Upper lobe of left lung (tissue), 6 donors: ENCODE measurements at regions not wholly inside any gene's neighbourhood (a gene's known extent, or its start where the extent isn't known, plus 50 kb on each side); places are given as distances from the start of the nearest gene placed in this dataset.

Experiments used
- ATAC-seq, 2 donors: fragments of 200-7000 bp; cut with Tn5 transposase; one replicate each; pipeline ENCODE4 v1.9.1; 2022; ENCODE audit warnings: mild to moderate bottlenecking in 2 of 2, moderate library complexity in 2 of 2; ENCODE audit not compliant: low FRiP score in 2 of 2
- DNase-seq, 2 donors: peaks; one replicate each; pipeline ENCODE4 v3.0.0-alpha.2; 2019 to 2020
- H3K27ac ChIP-seq, 4 donors: fragments of 200-600 bp; sonication (generic); one replicate each; pipeline ENCODE4 v1.5.1; 2016 to 2019
- H3K27me3 ChIP-seq, 4 donors: fragments of 200-600 bp; sonication (generic); one replicate each; pipeline ENCODE4 v1.5.1; 2017 to 2019
- H3K36me3 ChIP-seq, 4 donors: fragments of 200-600 bp; sonication (generic); one replicate each; pipeline ENCODE4 v1.5.1; 2016 to 2019
- H3K4me1 ChIP-seq, 4 donors: fragments of 200-600 bp; sonication (generic); one replicate each; pipeline ENCODE4 v1.5.1; 2018 to 2019
- H3K4me3 ChIP-seq, 4 donors: fragments of 200-600 bp; sonication (generic); one replicate each; pipeline ENCODE4 v1.5.1; 2017 to 2019; ENCODE audit warnings: mild to moderate bottlenecking in 2 of 4, moderate library complexity in 1 of 4
- H3K9me3 ChIP-seq, 4 donors: fragments of 200-600 bp; sonication (generic); one replicate each; pipeline ENCODE4 v1.5.1; 2018 to 2019
- EP300 ChIP-seq, 4 donors: sonication (generic); formaldehyde crosslinking; IDR thresholded peaks; one replicate each; pipeline ENCODE4 v1.5.1; 2017; ENCODE audit warnings: antibody characterized with exemption in 4 of 4, control low read depth in 2 of 4
- POLR2A ChIP-seq, 4 donors: fragments of 450-650 bp; IDR thresholded peaks; one replicate each; pipeline ENCODE4 v1.5.1; 2016 to 2017; ENCODE audit warnings: antibody characterized with exemption in 4 of 4, mild to moderate bottlenecking in 2 of 4
- POLR2AphosphoS5 ChIP-seq, 2 donors: sonication (generic); formaldehyde crosslinking; IDR thresholded peaks; one replicate each; pipeline ENCODE4 v1.5.1; 2017; ENCODE audit warnings: antibody characterized with exemption in 2 of 2
- WGBS, 2 donors: methylation state at CpG; one replicate each; pipeline ENCODE4 v1.1.5; 2017 to 2018; 5-methylcytosine and 5-hydroxymethylcytosine counted together
- TF ChIP-seq, protein P1 (sequence below), 6 experiments: fragments of 450-650 bp in 4 of 6; fragments of 200-600 bp in 2 of 6; sonication (generic) in 2 of 6; IDR thresholded peaks; one replicate each; pipeline ENCODE4 v1.5.1; 2016 to 2019; ENCODE audit warnings: antibody characterized with exemption in 6 of 6
- donor health status: DM: no; HTN: no; CAD: no; lungs with moderate emphysema.
- donor health status: DM: no; HTN: yes; CAD: no; lungs with severe emphysema.

DNA sequence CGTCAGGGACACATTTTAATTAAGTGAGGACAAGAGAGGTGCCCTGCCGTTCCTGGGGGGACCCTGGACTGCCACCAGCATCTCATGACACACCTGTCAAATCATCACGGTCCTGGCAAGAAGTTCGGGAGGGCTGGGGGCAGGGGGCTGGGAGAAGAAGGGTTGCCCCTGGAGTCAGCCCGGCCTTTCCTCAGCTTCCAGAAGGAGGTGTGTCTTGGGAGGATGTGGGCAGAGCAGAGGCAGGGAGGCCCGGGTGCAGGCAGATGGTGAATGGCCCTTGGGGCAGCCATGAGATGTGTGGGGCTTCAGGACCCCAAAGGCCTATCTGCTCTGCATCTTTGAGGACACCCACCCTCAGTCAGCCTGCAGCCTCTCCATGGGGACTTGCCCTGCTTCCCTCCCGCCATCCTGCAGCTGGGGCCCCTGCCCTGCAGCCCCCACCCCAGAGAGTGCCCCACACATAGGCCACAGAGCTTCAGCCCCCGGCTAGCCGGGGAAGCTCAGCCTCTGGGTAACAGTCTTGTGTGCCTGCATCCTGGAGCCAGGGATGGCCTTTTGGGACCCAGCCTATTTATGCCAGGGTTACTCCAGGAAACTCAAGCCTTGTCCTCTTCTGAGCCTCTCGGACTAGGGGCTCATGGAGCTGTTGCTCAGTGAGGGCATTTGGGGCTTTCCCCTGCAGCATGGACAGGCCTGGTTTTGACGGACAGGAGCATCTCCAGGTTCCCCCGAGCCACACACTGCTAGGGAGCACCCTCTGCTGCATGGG lies 178.5 kb downstream of the KIF26A start:
- Histone ChIP-seq H3K4me3 (no peak overlapping the region), H3K27me3 (no peaks in the 10 kb centered on the region), H3K27ac (no peak overlapping the region), H3K36me3 (no peaks in the 10 kb centered on the region), H3K9me3 (no peaks in the 10 kb centered on the region), H3K4me1 (peaks cover 0 to 8% (median 4%) of the 10 kb centered on the region in 4 donors)
- ATAC-seq, result no peak
- peak; percentile 17 to 50 for DNase-seq
- WGBS, 2 donors, result 65 to 84% methylated on average over 9 to 12 of the region's 12 CpGs
- TF ChIP-seq EP300 (IDR thresholded peaks at IDR 0.05), result no peak
- TF ChIP-seq POLR2AphosphoS5 (IDR thresholded peaks at IDR 0.05), result no peak

GRCh38 chr14:104317492-104317805 lies 179.1 kb downstream of the KIF26A start:
- DNase-seq (peak in 1 of 2 donors; percentile 7), ATAC-seq (no peak)
- Histone ChIP-seq H3K27ac (no peak overlapping the region), H3K4me3 (no peak overlapping the region), H3K4me1 (peaks cover 0 to 8% (median 4%) of the 10 kb centered on the region in 4 donors), H3K27me3 (no peaks in the 10 kb centered on the region), H3K9me3 (no peaks in the 10 kb centered on the region), H3K36me3 (no peaks in the 10 kb centered on the region)
- 90 to 93% methylated on average over 18 of the region's 18 CpGs for WGBS, 2 donors
- no peak for TF ChIP-seq POLR2AphosphoS5 (IDR thresholded peaks at IDR 0.05)
- TF ChIP-seq, protein P1, sequence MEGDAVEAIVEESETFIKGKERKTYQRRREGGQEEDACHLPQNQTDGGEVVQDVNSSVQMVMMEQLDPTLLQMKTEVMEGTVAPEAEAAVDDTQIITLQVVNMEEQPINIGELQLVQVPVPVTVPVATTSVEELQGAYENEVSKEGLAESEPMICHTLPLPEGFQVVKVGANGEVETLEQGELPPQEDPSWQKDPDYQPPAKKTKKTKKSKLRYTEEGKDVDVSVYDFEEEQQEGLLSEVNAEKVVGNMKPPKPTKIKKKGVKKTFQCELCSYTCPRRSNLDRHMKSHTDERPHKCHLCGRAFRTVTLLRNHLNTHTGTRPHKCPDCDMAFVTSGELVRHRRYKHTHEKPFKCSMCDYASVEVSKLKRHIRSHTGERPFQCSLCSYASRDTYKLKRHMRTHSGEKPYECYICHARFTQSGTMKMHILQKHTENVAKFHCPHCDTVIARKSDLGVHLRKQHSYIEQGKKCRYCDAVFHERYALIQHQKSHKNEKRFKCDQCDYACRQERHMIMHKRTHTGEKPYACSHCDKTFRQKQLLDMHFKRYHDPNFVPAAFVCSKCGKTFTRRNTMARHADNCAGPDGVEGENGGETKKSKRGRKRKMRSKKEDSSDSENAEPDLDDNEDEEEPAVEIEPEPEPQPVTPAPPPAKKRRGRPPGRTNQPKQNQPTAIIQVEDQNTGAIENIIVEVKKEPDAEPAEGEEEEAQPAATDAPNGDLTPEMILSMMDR (IDR thresholded peaks at IDR 0.05), result no peak
- TF ChIP-seq EP300 (IDR thresholded peaks at IDR 0.05), result no peak
- TF ChIP-seq POLR2A (IDR thresholded peaks at IDR 0.05), result no peak

DNA sequence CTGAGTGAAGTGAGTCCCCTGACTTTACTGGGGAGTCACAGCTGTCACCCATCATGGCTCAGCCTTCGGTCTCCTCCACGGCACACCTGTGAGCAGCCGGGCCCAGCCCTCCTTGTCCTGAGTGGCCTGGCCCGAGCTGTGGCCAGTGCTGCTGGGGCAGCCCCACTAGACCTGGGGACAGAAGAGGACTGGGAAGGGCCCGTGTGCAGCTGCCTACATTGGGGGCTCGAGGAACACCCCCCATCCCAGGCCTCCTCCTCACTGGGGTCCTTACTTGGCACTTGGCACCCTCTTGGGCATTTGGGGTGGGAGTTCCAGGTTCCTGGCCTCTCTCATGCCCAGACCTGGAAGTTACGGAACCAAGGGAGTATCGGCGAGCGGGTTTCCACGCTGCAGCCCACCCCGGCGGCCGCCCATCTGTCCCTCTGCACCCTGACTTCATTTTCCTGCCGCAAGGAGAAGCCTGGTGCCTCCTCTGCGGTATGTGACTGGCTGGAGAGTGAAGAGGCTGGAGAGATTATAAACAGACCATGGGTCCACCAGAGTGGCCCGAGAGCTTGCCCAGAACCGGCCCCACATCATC lies 179.7 kb downstream of the KIF26A start:
- TF ChIP-seq EP300 (IDR thresholded peaks at IDR 0.05) (no peak), POLR2AphosphoS5 (IDR thresholded peaks at IDR 0.05) (no peak), POLR2A (IDR thresholded peaks at IDR 0.05) (no peak)
- TF ChIP-seq, protein P1 (IDR thresholded peaks at IDR 0.05), result no peak
- no peaks in the 10 kb centered on the region for H3K27me3 ChIP-seq
- H3K4me1 ChIP-seq, result peaks cover 0 to 8% (median 4%) of the 10 kb centered on the region in 4 donors
- no peak overlapping the region for H3K27ac ChIP-seq
- H3K4me3 ChIP-seq, result no peak overlapping the region
- no peaks in the 10 kb centered on the region for H3K36me3 ChIP-seq
- DNase-seq, result peak; percentile 11 to 53
- WGBS, 2 donors, result 79 to 85% methylated on average over 4 to 16 of the region's 18 CpGs
- ATAC-seq, result no peak
- no peaks in the 10 kb centered on the region for H3K9me3 ChIP-seq

GRCh38 chr14:104318558-104319490 lies 180.4 kb downstream of the KIF26A start:
- ATAC-seq, result no peak
- no peak overlapping the region for H3K27ac ChIP-seq
- 79 to 89% methylated on average over 13 to 24 of the region's 25 CpGs for WGBS, 2 donors
- H3K4me1 ChIP-seq, result peaks cover 0 to 8% (median 4%) of the 10 kb centered on the region in 4 donors
- peak; percentile 18 to 75 for DNase-seq
- no peak for TF ChIP-seq POLR2AphosphoS5 (IDR thresholded peaks at IDR 0.05)
- TF ChIP-seq, protein P1 (IDR thresholded peaks at IDR 0.05), result no peak
- TF ChIP-seq POLR2A (IDR thresholded peaks at IDR 0.05), result no peak
- TF ChIP-seq EP300 (IDR thresholded peaks at IDR 0.05), result no peak
- no peaks in the 10 kb centered on the region for H3K36me3 ChIP-seq
- no peaks in the 10 kb centered on the region for H3K27me3 ChIP-seq
- no peaks in the 10 kb centered on the region for H3K9me3 ChIP-seq
- H3K4me3 ChIP-seq, result no peak overlapping the region
